Glutamatergic neuron (in vitro differentiated cells): ENCODE measurements at regions not wholly inside any gene's neighbourhood (a gene's known extent, or its start where the extent isn't known, plus 50 kb on each side); places are given as distances from the start of the nearest gene placed in this dataset.

Source experiments
- DNase-seq: peaks from one replicate; pipeline ENCODE4 v3.0.0; 2022
- H3K27ac Mint-ChIP-seq: one replicate; pipeline ENCODE4 v1.8.0; 2020; ENCODE audit warnings: mild to moderate bottlenecking, mixed read lengths, inconsistent platforms; ENCODE audit not compliant: unreplicated experiment
- H3K27me3 Mint-ChIP-seq: one replicate; pipeline ENCODE4 v1.8.0; 2020; ENCODE audit warnings: mild to moderate bottlenecking, moderate library complexity, mixed read lengths, inconsistent platforms; ENCODE audit not compliant: unreplicated experiment
- H3K36me3 Mint-ChIP-seq: one replicate; pipeline ENCODE4 v1.8.0; 2020; ENCODE audit warnings: mild to moderate bottlenecking, mixed read lengths, inconsistent platforms; ENCODE audit not compliant: unreplicated experiment
- H3K4me1 Mint-ChIP-seq: one replicate; pipeline ENCODE4 v1.8.0; 2020; ENCODE audit warnings: mild to moderate bottlenecking, low read depth, mixed read lengths, inconsistent platforms; ENCODE audit not compliant: unreplicated experiment
- H3K4me3 Mint-ChIP-seq: one replicate; pipeline ENCODE4 v1.8.0; 2020; ENCODE audit warnings: mild to moderate bottlenecking, mixed read lengths, inconsistent platforms; ENCODE audit not compliant: unreplicated experiment
- H3K9me3 Mint-ChIP-seq: one replicate; pipeline ENCODE4 v1.8.0; 2020; ENCODE audit warnings: mild to moderate bottlenecking, moderate library complexity, mixed read lengths, inconsistent platforms; ENCODE audit not compliant: unreplicated experiment
- CTCF ChIP-seq: fragments of 200-600 bp; sonication (generic); IDR thresholded peaks from one replicate; pipeline ENCODE4 v1.5.0; 2021; ENCODE audit not compliant: partially characterized antibody, unreplicated experiment

DNA sequence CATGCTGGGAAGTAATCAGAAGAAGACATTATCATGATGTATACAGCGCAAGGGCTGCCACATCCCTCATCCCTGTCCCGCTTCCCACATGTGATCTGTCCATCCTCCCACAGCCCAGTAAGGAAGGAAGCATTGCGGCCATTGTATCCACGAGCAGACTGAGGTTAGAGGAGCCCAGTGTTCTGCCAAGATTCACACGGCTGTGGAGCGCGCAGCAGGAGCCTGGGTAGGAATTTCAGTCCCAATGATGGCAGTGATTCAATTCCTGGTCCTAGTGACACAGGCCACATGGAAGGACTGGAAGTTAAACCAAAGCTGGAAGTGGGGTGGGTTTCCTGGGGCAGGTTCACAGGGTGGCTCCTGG lies 89.2 kb downstream of the RTL6 start:
- no peaks in the 10 kb centered on the region for H3K4me1 Mint-ChIP-seq
- no peak for DNase-seq
- no peaks in the 10 kb centered on the region for H3K36me3 Mint-ChIP-seq
- H3K27me3 Mint-ChIP-seq: peaks cover 5% of the 10 kb centered on the region
- TF ChIP-seq CTCF: no peak
- no peak overlapping the region for H3K27ac Mint-ChIP-seq
- H3K9me3 Mint-ChIP-seq: no peaks in the 10 kb centered on the region
- H3K4me3 Mint-ChIP-seq: no peak overlapping the region

GRCh38 chr22:44407987-44408828 lies 89.8 kb downstream of the RTL6 start:
- no peak overlapping the region for H3K27ac Mint-ChIP-seq
- no peaks in the 10 kb centered on the region for H3K36me3 Mint-ChIP-seq
- no peak for DNase-seq
- peaks cover 5% of the 10 kb centered on the region for H3K27me3 Mint-ChIP-seq
- no peak overlapping the region for H3K4me3 Mint-ChIP-seq
- no peaks in the 10 kb centered on the region for H3K4me1 Mint-ChIP-seq
- no peak for TF ChIP-seq CTCF
- H3K9me3 Mint-ChIP-seq: no peaks in the 10 kb centered on the region

DNA sequence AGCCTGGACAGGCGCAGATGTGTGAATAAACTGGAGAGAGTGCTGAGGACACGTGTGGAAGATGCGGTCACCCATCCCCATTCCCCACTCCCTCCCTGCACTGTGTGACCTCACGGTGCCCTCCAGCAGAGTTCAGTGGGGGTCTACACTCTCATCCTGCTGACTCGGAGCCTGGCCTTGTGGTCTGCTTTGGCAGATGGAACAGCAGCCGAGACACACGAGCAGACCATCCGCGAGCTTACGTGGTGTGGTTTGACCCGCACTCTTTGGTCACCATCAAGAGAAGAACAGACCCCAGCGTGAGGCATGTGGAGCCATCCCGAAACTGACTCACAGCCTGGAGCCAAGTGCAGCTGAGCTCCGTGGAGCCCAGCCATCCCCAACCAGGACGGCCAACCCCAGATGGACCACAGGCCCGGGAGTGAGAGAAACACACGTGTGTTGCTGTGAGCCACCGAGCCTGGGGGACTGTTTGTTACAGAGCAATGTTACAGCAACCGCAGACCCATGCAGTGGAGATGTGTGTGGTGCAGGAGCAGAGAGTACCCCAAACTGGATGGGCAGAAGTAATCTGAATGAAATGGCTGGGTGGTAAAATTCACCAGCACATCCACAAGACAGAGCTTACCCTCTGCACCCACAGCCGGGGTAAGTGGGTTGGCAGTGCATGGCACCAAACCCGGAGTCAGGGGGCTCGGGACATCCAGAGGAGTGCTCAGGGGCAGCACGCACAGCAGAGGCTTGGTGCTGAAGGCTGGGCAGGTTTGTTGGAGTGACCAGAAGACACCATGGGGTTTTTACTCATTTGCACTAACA lies 90.7 kb downstream of the RTL6 start:
- peaks cover 5% of the 10 kb centered on the region for H3K27me3 Mint-ChIP-seq
- no peaks in the 10 kb centered on the region for H3K4me1 Mint-ChIP-seq
- no peak overlapping the region for H3K4me3 Mint-ChIP-seq
- H3K36me3 Mint-ChIP-seq: no peaks in the 10 kb centered on the region
- no peak for TF ChIP-seq CTCF
- no peaks in the 10 kb centered on the region for H3K9me3 Mint-ChIP-seq
- H3K27ac Mint-ChIP-seq: no peak overlapping the region
- no peak for DNase-seq

DNA sequence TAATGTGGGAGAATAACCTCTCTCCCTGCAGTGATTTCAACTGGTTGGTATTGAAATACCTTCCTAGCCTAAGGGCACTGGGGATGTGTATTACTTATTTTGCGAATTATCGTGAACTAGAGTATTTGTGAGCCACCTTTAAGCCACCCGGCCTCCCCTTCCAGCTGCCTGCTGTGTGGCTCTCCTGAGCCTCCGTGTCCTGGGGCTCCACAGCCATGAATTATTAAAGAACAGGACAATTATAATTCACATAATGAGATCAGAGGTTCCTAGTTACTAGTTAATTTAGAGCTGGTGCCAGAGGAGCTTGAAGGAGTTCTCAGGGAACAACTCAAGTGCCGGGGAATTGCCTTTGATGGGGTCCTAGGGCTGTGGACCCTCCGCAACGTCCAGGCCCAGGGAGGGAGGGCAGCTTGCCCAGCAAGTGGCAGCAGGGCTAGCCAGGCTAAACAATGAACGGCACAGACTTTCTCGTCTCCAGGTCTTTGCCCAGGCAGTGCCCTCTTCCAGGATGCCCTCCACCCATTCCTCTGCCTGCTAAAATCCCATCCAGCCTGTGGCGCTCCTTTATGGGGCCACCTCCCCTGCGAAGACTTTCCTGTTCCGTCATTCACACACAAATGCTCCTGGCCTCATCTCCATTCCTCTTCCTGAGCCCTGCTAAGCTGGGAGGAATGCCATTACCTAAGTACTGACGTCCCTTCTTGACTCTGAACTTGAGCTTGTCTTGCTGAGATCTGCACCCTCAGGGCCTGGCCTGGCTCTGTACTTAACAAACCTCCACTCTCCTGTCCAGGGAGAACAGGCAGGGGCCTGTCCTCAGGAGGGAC lies 91.5 kb downstream of the RTL6 start:
- TF ChIP-seq CTCF: no peak
- Mint-ChIP-seq H3K36me3 (no peaks in the 10 kb centered on the region), H3K4me1 (no peaks in the 10 kb centered on the region), H3K9me3 (peaks cover 1% of the 10 kb centered on the region), H3K27ac (no peak overlapping the region), H3K4me3 (no peak overlapping the region), H3K27me3 (peaks cover 10% of the 10 kb centered on the region)
- DNase-seq: no peak
